Common myeloid progenitor, CD34-positive (primary cell): ENCODE measurements at regions not wholly inside any gene's neighbourhood (a gene's known extent, or its start where the extent isn't known, plus 50 kb on each side); places are given as distances from the start of the nearest gene placed in this dataset.

Source experiments
- CTCF ChIA-PET: fragments of 350-600 bp; sonication (Branson Sonifier 250); formaldehyde crosslinking; loops from one replicate; lab custom pipeline; 2021; ENCODE audit warnings: antibody characterized with exemption; lab: Charles Lee
- POLR2A ChIA-PET: fragments of 350-600 bp; sonication (Branson Sonifier 250); formaldehyde crosslinking; loops from one replicate; lab custom pipeline; 2021; ENCODE audit warnings: antibody characterized with exemption; lab: Charles Lee
- DNase-seq, 3 donors: peaks; one replicate each; pipeline versions ENCODE4 v3.0.0 to v3.0.0-alpha.2; 2013
- H3K27ac ChIP-seq, 2 experiments: 1 replicate in 1 of 2; 2 replicates in 1 of 2; pipeline ENCODE4 v1.7.0; 2013; ENCODE audit warnings: inconsistent platforms in 2 of 2, low read length in 2 of 2, mild to moderate bottlenecking in 2 of 2, low read depth in 1 of 2, moderate library complexity in 1 of 2; ENCODE audit not compliant: severe bottlenecking in 2 of 2, insufficient read depth in 1 of 2, poor library complexity in 1 of 2
- H3K27me3 ChIP-seq, 5 experiments: replicated peaks in 2 of 5; 1 replicate in 3 of 5; 2 replicates in 2 of 5; pipeline versions ENCODE4 v1.6.1 to v1.7.0; 2013; ENCODE audit warnings: low read length in 4 of 5, mild to moderate bottlenecking in 2 of 5, moderate library complexity in 2 of 5, inconsistent platforms in 1 of 5; ENCODE audit not compliant: insufficient read depth in 5 of 5, control insufficient read depth in 4 of 5
- H3K36me3 ChIP-seq, 4 experiments: 1 replicate in 2 of 4; 2 replicates in 2 of 4; pipeline versions ENCODE4 v1.6.1 to v1.7.0; 2013; ENCODE audit warnings: low read length in 3 of 4, control low read depth in 1 of 4, mild to moderate bottlenecking in 1 of 4; ENCODE audit not compliant: control insufficient read depth in 4 of 4, insufficient read depth in 4 of 4
- H3K4me1 ChIP-seq, 4 experiments: 1 replicate in 3 of 4; 2 replicates in 1 of 4; pipeline versions ENCODE4 v1.6.1 to v1.7.1; 2013; ENCODE audit warnings: low read length in 3 of 4, mild to moderate bottlenecking in 3 of 4, control low read depth in 1 of 4, inconsistent platforms in 1 of 4, moderate library complexity in 1 of 4; ENCODE audit not compliant: control insufficient read depth in 4 of 4, insufficient read depth in 4 of 4; ENCODE audit errors: control extremely low read depth in 1 of 4
- H3K4me3 ChIP-seq, 7 experiments: 1 replicate in 4 of 7; 2 replicates in 3 of 7; pipeline versions ENCODE4 v1.5.1 to v1.7.0; 2013; ENCODE audit warnings: mild to moderate bottlenecking in 7 of 7, low read length in 6 of 7, moderate library complexity in 6 of 7, inconsistent platforms in 2 of 7, low read depth in 2 of 7, control low read depth in 1 of 7; ENCODE audit not compliant: insufficient read depth in 4 of 7, control insufficient read depth in 1 of 7; ENCODE audit errors: extremely low read depth in 1 of 7
- H3K9me3 ChIP-seq, 5 experiments: 1 replicate in 4 of 5; 2 replicates in 1 of 5; pipeline versions ENCODE4 v1.6.1 to v1.7.1; 2013; ENCODE audit warnings: low read length in 4 of 5, mild to moderate bottlenecking in 2 of 5, inconsistent platforms in 1 of 5, low read depth in 1 of 5, moderate library complexity in 1 of 5; ENCODE audit not compliant: control insufficient read depth in 4 of 5, insufficient read depth in 2 of 5; ENCODE audit errors: control extremely low read depth in 1 of 5
- whole genome bisulfite sequencing: methylation state at CpG from one replicate; pipeline ENCODE4 v1.1.5; 2013; ENCODE audit not compliant: insufficient coverage; 5-methylcytosine and 5-hydroxymethylcytosine counted together

- WGBS: 92% methylated on average over 2 of the region's 3 CpGs
- Histone ChIP-seq H3K27ac (no peak overlapping the region), H3K4me1 (no peaks in the 10 kb centered on the region), H3K36me3 (no peaks in the 10 kb centered on the region), H3K27me3 (no peaks in the 10 kb centered on the region), H3K4me3 (no peak overlapping the region), H3K9me3 (no peaks in the 10 kb centered on the region)
- ChIA-PET CTCF (no interaction called here), POLR2A (no interaction called here)
- DNase-seq: no peak
These were observed 1676.5 kb upstream of the PRR20A start for GRCh38 chr13:55464222-55464621.

DNA sequence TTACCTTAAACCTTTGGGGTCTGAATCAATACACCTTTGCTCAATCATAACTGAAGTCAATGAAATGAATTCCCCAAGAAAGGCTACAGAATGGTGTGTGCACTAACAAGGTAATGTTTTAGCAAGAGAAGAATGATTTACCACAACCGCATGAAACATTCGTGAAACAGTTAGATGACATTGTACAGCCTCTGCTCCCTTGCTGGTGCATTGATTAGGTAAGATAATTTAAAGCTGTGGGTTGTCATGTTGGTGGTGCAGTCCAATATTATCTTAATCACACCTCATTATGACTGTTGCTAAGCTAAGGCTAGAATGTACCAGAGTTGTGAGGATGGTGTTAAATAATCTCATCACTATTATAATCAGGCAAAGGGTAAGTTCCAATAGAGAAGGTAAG, 1673.2 kb upstream of the PRR20A start:
- CTCF ChIA-PET: no interaction called here
- POLR2A ChIA-PET: no interaction called here
- no peak for DNase-seq
- Histone ChIP-seq H3K9me3 (no peaks in the 10 kb centered on the region), H3K27me3 (no peaks in the 10 kb centered on the region), H3K4me3 (no peak overlapping the region), H3K27ac (no peak overlapping the region), H3K4me1 (no peaks in the 10 kb centered on the region), H3K36me3 (no peaks in the 10 kb centered on the region)
- WGBS: 100% methylated on average over 1 of the region's 2 CpGs

DNA sequence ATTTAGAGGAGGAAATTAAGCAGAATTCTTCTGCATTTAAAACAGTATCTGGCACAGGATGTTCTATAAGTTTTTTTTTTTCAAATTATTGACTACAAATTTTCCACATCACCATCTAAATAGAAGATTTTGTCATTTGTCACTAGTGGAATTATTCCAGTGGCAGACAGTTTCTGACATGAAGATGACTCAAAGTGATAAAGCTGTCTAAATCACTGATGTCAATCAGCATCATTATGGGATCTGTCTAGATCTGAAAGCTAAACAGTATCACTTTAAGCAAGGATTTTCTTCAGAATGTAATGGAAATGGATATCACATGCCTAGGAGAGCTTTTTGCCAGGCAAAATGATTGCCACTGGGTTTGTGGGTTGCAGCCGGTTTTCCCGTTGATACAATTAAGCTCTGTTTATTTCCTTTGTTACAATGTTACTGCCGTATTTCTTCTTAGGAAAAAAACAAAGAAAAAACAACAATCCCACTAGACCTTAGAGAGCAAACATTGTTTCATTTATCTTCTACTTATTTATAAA, 1657.0 kb upstream of the PRR20A start:
- whole genome bisulfite sequencing: 92% methylated on average over 2 of the region's 3 CpGs
- H3K27ac ChIP-seq: no peak overlapping the region
- no peaks in the 10 kb centered on the region for H3K27me3 ChIP-seq
- H3K4me3 ChIP-seq: no peak overlapping the region
- H3K36me3 ChIP-seq: no peaks in the 10 kb centered on the region
- ChIA-PET POLR2A (no interaction called here), CTCF (no interaction called here)
- peaks cover 0 to 1% (median 0%) of the 10 kb centered on the region in 5 experiments for H3K9me3 ChIP-seq
- H3K4me1 ChIP-seq: no peaks in the 10 kb centered on the region
- no peak for DNase-seq

DNA sequence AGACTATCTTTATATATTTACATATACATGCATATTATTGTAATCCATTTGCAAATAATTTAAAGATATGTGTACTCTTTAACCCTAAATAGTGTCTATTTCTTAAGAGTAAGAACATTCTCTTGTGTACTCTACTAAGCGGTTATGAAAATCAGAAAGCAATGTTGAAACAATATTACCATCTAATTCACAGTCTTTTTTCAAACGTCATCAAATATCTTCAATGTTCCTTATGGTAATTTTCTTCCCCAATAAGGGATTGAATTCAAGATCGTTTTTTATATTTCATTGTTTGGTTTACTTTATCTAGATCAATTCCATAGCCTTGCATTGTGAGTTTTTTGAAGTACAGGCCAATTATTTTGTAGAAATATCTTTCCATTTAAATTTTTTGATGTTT, 1647.4 kb upstream of the PRR20A start:
- Histone ChIP-seq H3K9me3 (no peaks in the 10 kb centered on the region), H3K4me3 (no peak overlapping the region), H3K4me1 (no peaks in the 10 kb centered on the region), H3K27ac (no peak overlapping the region), H3K36me3 (no peaks in the 10 kb centered on the region), H3K27me3 (no peaks in the 10 kb centered on the region)
- WGBS: no CpG with 5 or more reads among the region's 3 CpGs
- DNase-seq: no peak
- ChIA-PET CTCF (no interaction called here), POLR2A (no interaction called here)

DNA sequence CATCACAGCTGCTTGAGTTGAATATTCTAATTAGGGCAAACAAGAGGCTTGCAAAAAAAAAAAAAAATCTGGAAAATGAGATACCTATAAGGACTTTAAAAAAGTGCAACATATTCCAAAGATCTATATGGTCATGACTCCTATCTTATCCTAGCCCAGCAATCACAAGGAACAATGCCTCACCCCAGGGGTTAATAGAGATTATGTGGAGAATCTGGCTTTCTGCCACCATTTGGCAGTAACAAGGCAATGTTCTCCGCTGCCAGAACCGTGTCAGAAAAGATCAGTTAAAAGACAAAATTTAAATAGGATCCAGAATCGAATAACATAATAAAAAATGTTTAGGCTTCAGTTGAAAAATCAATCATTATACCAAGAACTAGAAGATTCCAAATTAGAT, 1643.2 kb upstream of the PRR20A start:
- ChIA-PET POLR2A (no interaction called here), CTCF (no interaction called here)
- H3K36me3 ChIP-seq: no peaks in the 10 kb centered on the region
- no peak overlapping the region for H3K27ac ChIP-seq
- DNase-seq: no peak
- H3K9me3 ChIP-seq: no peaks in the 10 kb centered on the region
- no peaks in the 10 kb centered on the region for H3K27me3 ChIP-seq
- H3K4me3 ChIP-seq: no peak overlapping the region
- no CpG with 5 or more reads among the region's 3 CpGs for WGBS
- no peaks in the 10 kb centered on the region for H3K4me1 ChIP-seq

GRCh38 chr13:55500694-55501093, 1640.0 kb upstream of the PRR20A start:
- POLR2A ChIA-PET: no interaction called here

GRCh38 chr13:55516610-55517009, 1624.1 kb upstream of the PRR20A start:
- no peaks in the 10 kb centered on the region for H3K27me3 ChIP-seq
- WGBS: no CpG with 5 or more reads among the region's 1 CpG
- H3K4me3 ChIP-seq: no peak overlapping the region
- no peaks in the 10 kb centered on the region for H3K36me3 ChIP-seq
- no peak for DNase-seq
- ChIA-PET POLR2A (no interaction called here), CTCF (no interaction called here)
- no peaks in the 10 kb centered on the region for H3K4me1 ChIP-seq
- H3K9me3 ChIP-seq: no peaks in the 10 kb centered on the region
- no peak overlapping the region for H3K27ac ChIP-seq

More at GRCh38 chr13:55500694-55501093, 1640.0 kb upstream of the PRR20A start:
- DNase-seq: no peak
- CTCF ChIA-PET: no interaction called here
- Histone ChIP-seq H3K4me3 (no peak overlapping the region), H3K27me3 (no peaks in the 10 kb centered on the region), H3K9me3 (no peaks in the 10 kb centered on the region), H3K36me3 (no peaks in the 10 kb centered on the region), H3K27ac (no peak overlapping the region), H3K4me1 (no peaks in the 10 kb centered on the region)
- WGBS: 80% methylated on average over 1 of the region's 2 CpGs
